IPS-18a (cell line): ENCODE measurements at regions not wholly inside any gene's neighbourhood (a gene's known extent, or its start where the extent isn't known, plus 50 kb on each side); places are given as distances from the start of the nearest gene placed in this dataset.

ENCODE experiments used
- H3K27ac ChIP-seq: one replicate; pipeline ENCODE4 v1.5.1; 2013; ENCODE audit warnings: low read length
- H3K27me3 ChIP-seq: one replicate; pipeline ENCODE4 v1.6.1; 2013; ENCODE audit warnings: mild to moderate bottlenecking, low read length; ENCODE audit not compliant: control insufficient read depth, insufficient read depth
- H3K36me3 ChIP-seq: one replicate; pipeline ENCODE4 v1.6.1; 2013; ENCODE audit warnings: low read depth, low read length; ENCODE audit not compliant: control insufficient read depth
- H3K4me1 ChIP-seq: one replicate; pipeline ENCODE4 v1.6.1; 2013; ENCODE audit warnings: low read depth, low read length; ENCODE audit not compliant: control insufficient read depth
- H3K4me3 ChIP-seq: one replicate; pipeline ENCODE4 v1.5.1; 2013; ENCODE audit warnings: low read length
- H3K9ac ChIP-seq: one replicate; pipeline ENCODE4 v1.6.1; 2013; ENCODE audit warnings: mild to moderate bottlenecking, low read length, moderate library complexity
- H3K9me3 ChIP-seq: one replicate; pipeline ENCODE4 v1.6.1; 2013; ENCODE audit warnings: low read depth, low read length; ENCODE audit not compliant: control insufficient read depth

DNA sequence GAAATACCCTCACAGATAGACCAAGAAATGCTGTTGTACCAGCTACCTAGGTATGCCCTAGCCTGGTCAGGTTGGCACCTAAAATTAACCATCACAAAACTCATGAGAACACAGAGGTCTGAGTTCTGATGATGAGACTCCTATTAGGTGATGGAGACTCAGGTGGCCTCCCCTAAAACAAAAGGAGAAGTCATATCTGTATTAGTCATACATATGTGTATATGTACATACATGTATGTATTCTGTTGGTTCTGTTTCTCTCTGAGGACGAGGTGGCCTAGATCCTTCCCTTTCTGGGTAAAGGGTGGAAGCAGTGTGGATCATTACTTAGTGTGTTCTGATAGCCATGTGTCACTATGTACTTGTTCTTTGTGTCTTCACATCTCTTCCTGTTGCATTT lies 207.2 kb upstream of the PRSS1 start:
- Histone ChIP-seq H3K9me3 (no peaks in the 10 kb centered on the region), H3K9ac (no peak overlapping the region), H3K4me1 (no peaks in the 10 kb centered on the region), H3K27ac (no peak overlapping the region), H3K4me3 (no peak overlapping the region), H3K27me3 (no peaks in the 10 kb centered on the region), H3K36me3 (no peaks in the 10 kb centered on the region)

DNA sequence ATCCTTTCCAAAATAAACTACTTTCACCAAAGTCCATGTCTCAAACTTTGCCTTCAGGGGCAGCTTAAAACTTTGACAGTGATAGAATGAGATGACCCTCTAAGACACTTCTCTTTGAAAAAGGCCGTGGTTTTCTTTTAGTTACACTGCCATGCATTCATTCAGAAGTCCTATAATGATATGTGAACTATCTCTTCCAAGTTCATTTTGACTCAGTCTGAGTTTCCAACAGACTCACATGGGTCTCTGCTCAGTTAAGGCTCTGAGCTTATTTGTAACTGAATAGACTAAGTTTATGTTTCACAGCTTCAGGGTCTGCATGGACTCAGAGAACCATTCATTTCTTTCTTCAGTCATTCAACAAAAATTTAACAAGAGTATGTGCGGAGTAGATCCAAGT lies 208.9 kb upstream of the PRSS1 start:
- Histone ChIP-seq H3K4me3 (no peak overlapping the region), H3K9ac (no peak overlapping the region), H3K27ac (no peak overlapping the region)

DNA sequence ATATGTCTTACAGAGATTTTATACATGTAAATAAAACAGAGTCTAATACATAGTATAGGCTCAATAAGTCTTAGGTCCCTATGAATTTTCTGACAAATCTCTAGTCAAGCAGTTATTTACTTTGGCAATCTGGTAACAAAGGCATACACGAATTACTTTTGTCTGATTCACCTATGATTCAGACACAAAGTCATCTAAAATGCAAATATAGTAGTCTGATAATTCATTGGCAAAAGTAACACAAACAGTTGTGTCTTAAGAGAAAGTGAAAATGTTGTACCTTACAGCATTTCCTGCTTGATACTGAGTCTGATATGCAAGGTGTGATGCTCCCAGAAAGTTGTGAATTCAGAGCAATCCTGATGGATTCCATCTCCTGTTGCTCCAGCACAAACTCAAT lies 209.4 kb upstream of the PRSS1 start:
- H3K9me3 ChIP-seq, result no peaks in the 10 kb centered on the region
- H3K4me1 ChIP-seq, result peaks cover 2% of the 10 kb centered on the region
- H3K27me3 ChIP-seq, result no peaks in the 10 kb centered on the region
- H3K4me3 ChIP-seq, result no peak overlapping the region
- H3K9ac ChIP-seq, result no peak overlapping the region
- H3K36me3 ChIP-seq, result no peaks in the 10 kb centered on the region
- no peak overlapping the region for H3K27ac ChIP-seq

More for the DNA sequence above, 208.9 kb upstream of the PRSS1 start:
- H3K9me3 ChIP-seq, result no peaks in the 10 kb centered on the region
- H3K4me1 ChIP-seq, result no peaks in the 10 kb centered on the region
- no peaks in the 10 kb centered on the region for H3K27me3 ChIP-seq
- no peaks in the 10 kb centered on the region for H3K36me3 ChIP-seq

DNA sequence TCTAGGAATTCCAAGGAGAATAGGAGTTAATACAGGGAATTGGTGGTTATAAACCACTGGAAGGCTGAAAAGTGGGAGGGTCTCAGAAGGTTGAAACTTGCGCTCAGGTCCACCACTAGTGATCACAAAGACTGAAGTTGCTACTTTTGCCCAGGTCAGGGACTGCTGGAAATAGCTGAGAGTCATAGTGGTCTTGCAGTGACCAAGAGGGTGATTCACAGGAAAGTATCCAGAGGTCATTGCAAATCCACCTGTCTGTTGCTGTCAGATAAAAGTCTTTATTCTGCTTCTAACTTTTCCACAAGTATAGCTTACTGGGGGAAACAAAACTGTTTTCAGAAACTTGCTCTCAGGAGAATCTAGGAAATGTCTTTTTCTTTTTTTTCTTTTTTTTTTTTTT lies 211.5 kb upstream of the PRSS1 start:
- Histone ChIP-seq H3K36me3 (no peaks in the 10 kb centered on the region), H3K4me1 (peaks cover 2% of the 10 kb centered on the region), H3K9me3 (no peaks in the 10 kb centered on the region), H3K4me3 (no peak overlapping the region), H3K9ac (no peak overlapping the region), H3K27ac (no peak overlapping the region), H3K27me3 (no peaks in the 10 kb centered on the region)

DNA sequence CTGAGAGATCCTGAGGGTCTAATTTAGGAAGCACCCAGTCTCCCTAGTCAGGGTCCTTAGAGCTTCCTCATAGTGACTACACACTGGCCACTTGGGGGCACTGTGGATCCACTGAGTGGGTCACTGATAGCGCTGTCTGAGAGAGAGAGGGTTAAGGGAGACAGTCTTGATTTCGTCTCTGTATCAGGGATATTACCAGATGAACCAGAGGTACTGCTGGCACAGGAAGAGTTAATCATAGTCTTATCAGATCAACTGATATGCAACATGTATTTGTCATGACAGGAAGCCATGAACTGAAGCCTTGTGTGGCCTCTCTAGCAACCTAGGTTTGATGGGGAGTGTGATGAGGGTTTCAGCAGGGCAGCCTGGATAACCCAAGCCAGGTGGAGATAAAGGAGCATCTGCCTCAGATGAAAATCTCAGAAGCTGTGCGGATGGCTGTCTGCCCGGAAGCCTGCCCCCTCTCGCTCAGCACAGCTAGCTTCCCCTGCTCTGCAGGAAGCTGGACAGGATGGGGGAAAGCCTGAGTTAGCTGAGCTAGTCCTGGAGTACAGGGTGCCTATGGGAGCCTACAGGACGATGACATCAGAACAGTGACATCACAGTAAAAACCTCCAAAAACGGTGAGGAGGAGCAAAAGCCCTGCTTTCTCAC lies 214.0 kb upstream of the PRSS1 start:
- H3K9ac ChIP-seq, result no peak overlapping the region
- H3K4me1 ChIP-seq, result peaks cover 2% of the 10 kb centered on the region
- no peaks in the 10 kb centered on the region for H3K36me3 ChIP-seq
- H3K27me3 ChIP-seq, result no peaks in the 10 kb centered on the region
- no peak overlapping the region for H3K4me3 ChIP-seq
- H3K9me3 ChIP-seq, result no peaks in the 10 kb centered on the region
- H3K27ac ChIP-seq, result no peak overlapping the region

DNA sequence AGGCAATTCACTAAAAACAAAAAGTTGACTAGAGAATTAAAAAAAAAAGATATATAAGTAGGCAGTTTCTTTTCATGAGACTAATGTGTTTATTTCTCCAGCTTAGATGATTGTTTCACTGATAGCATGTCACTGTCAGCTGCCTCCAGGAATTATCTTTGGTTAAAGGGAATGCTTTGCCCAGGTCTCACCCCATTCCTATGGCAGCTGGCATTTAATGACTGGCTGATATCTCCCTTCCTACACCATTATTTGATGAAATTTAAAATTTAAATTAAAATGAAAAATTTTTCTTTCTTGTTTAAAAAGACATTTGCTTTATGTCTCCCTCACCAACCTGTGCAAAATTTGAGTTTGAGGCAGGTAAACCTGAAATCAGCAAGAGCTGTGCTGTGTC lies 214.5 kb upstream of the PRSS1 start:
- Histone ChIP-seq H3K27me3 (no peaks in the 10 kb centered on the region), H3K9ac (no peak overlapping the region), H3K27ac (no peak overlapping the region)

DNA sequence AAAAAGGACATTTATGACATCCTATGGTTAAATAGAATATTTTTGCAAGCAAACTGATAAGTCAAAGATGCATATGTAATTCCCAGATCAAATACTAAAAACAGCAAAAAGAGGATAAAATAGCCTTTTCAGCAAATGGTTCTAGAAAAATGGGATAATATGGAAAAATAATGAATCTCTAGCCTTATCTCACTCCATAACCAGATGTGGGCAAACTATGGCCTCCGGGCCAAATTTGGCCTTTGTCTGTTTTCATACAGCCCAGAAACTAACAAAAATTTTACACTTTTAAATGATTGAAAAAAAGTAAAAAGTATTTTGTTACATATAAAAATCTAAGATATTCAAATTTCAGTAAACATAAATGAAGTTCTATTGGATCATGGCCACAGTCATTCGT lies 215.4 kb upstream of the PRSS1 start:
- Histone ChIP-seq H3K9ac (no peak overlapping the region), H3K36me3 (no peaks in the 10 kb centered on the region), H3K27me3 (no peaks in the 10 kb centered on the region), H3K9me3 (no peaks in the 10 kb centered on the region), H3K4me1 (peaks cover 2% of the 10 kb centered on the region), H3K27ac (no peak overlapping the region), H3K4me3 (no peak overlapping the region)

More for the DNA sequence above, 214.5 kb upstream of the PRSS1 start:
- Histone ChIP-seq H3K4me1 (peaks cover 2% of the 10 kb centered on the region), H3K4me3 (no peak overlapping the region), H3K9me3 (no peaks in the 10 kb centered on the region), H3K36me3 (no peaks in the 10 kb centered on the region)

DNA sequence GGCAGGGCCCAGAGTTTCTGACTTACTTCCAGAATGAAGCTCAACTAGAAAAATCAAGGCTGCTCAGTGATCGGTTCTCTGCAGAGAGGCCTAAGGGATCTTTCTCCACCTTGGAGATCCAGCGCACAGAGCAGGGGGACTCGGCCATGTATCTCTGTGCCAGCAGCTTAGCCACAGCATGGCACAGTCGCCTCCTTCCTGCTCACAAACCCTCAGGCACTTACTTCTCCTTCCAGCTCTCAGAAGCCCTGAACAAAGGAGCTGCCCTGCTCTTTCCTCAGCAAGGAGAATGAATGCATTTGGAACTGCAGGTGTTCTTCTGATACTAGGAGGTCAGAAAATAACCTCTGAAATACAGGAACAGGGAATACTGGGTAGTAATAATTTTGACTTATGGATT lies 219.7 kb upstream of the PRSS1 start:
- H3K27ac ChIP-seq, result no peak overlapping the region
- H3K4me1 ChIP-seq, result no peaks in the 10 kb centered on the region
- H3K4me3 ChIP-seq, result no peak overlapping the region
- H3K9ac ChIP-seq, result no peak overlapping the region
- H3K27me3 ChIP-seq, result no peaks in the 10 kb centered on the region
- no peaks in the 10 kb centered on the region for H3K36me3 ChIP-seq
- H3K9me3 ChIP-seq, result no peaks in the 10 kb centered on the region

DNA sequence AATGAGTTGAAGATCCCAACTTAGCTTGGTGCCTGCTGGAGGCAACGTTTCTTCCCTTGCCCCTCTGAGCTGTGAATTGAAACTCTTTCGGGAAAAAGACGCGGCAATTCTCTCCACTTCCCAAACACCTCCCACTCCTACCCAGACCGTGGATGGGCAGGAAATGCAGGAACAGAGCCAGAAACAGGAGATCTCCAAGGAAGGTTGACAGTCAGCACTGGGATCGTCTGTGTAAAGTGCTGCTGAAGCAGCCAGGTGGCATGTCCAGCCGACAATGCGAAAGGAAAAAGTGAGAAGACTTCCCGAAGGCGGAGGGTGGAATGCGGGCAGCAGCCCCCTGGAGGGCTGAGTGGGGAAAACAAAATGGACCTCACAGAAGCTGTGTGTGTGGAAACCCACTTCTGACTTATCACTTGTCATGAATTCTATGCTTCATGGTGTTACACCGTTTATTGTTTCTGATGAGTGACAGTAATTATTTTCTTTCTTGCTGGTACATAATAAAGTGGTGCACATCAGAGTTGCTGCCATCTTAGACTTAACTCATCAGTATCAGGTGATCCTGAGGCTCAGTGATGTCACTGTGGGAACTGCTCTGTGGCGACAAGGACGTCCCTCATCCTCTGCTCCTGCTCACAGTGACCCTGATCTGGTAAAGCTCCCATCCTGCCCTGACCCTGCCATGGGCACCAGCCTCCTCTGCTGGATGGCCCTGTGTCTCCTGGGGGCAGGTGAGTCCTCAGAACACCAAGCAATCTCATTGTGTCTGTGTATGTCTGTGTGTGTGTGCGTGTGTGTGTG lies 220.5 kb upstream of the PRSS1 start:
- H3K27me3 ChIP-seq, result no peaks in the 10 kb centered on the region
- H3K4me3 ChIP-seq, result no peak overlapping the region
- no peaks in the 10 kb centered on the region for H3K36me3 ChIP-seq
- H3K4me1 ChIP-seq, result no peaks in the 10 kb centered on the region
- H3K9me3 ChIP-seq, result no peaks in the 10 kb centered on the region
- no peak overlapping the region for H3K27ac ChIP-seq
- H3K9ac ChIP-seq, result no peak overlapping the region

DNA sequence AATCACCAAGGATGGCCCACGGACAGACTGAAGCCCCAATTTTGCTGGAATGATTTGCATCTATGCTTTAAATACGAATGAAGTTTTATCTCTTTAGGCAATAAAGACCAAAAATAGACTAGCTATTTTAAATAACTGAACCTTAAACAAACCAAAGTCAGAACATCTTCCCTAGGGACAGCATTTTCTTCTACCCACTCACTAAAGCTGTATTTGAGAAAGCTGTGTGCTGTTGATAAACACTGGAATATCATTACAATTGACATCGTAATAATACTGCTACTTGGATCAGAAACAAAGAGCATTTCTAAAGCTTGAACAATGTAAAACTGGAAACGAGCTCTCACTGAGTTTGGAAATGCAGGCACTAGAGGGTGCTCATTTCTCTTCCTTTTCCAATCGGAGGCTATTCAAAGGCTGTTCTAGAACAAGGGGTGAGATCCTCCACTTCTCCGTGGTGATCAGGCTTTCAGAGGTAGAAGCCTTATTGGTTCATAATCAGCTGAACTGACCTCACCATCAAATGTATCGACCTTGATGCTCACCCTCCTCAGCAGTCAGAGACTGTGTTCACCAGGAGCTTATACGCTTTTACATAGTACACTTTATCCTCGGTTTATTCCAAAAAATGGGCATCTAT lies 225.3 kb upstream of the PRSS1 start:
- H3K4me1 ChIP-seq, result no peaks in the 10 kb centered on the region
- H3K27ac ChIP-seq, result no peak overlapping the region
- no peaks in the 10 kb centered on the region for H3K27me3 ChIP-seq
- H3K36me3 ChIP-seq, result no peaks in the 10 kb centered on the region
- H3K4me3 ChIP-seq, result no peak overlapping the region
- no peaks in the 10 kb centered on the region for H3K9me3 ChIP-seq
- H3K9ac ChIP-seq, result no peak overlapping the region

DNA sequence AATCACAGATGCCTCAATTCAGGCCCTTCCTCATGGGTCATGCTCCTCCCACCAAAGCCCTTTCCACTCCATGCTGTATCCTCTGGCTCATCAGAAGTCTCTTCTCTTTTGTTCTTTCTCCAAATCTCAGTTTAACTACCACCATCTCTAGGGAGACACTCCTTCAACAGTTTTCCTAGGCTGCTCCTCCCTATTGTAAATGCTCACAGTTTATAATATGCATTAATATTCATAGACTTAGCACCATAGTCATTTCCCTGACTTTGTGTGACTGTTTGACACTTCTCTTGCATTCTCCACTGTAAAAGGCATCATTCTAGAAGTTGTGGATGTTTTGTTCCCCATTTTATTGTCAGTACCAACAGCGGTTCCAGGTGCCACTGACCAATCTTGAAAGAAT lies 226.5 kb upstream of the PRSS1 start:
- H3K27ac ChIP-seq, result no peak overlapping the region
- no peaks in the 10 kb centered on the region for H3K27me3 ChIP-seq

More for the DNA sequence above, 226.5 kb upstream of the PRSS1 start:
- no peak overlapping the region for H3K9ac ChIP-seq
- H3K9me3 ChIP-seq, result no peaks in the 10 kb centered on the region
- H3K4me3 ChIP-seq, result no peak overlapping the region
- no peaks in the 10 kb centered on the region for H3K4me1 ChIP-seq
- H3K36me3 ChIP-seq, result no peaks in the 10 kb centered on the region
